Activated naive CD4-positive, alpha-beta T cell treated with anti-CD3 and anti-CD28 coated beads, Interleukin-2, amount 50 U/mL, for 72 hours (primary cell): ENCODE measurements at regions not wholly inside any gene's neighbourhood (a gene's known extent, or its start where the extent isn't known, plus 50 kb on each side); places are given as distances from the start of the nearest gene placed in this dataset.
"Not testable (repeated sequence)": the region's sequence is repeated elsewhere in the genome, so short reads cannot be mapped to it uniquely, and the experiment has no call there.

Experiments
- ATAC-seq, 2 donors: fragments of 150-1000 bp; cut with Tn5 transposase; 2 replicates each; pipeline ENCODE4 v1.10.0; 2021; ENCODE audit warnings: mild to moderate bottlenecking in 2 of 2, moderate library complexity in 2 of 2
- DNase-seq, 2 donors: peaks; one replicate each; pipeline ENCODE4 v3.0.0; 2021 to 2022; ENCODE audit warnings: low spot score in 2 of 2
- H3K27ac Mint-ChIP-seq, 2 donors: one replicate each; pipeline ENCODE4 v1.8.0; 2022; ENCODE audit warnings: mild to moderate bottlenecking in 2 of 2, mixed read lengths in 2 of 2
- H3K36me3 Mint-ChIP-seq, 2 donors: one replicate each; pipeline ENCODE4 v1.8.0; 2022; ENCODE audit warnings: mixed read lengths in 2 of 2
- H3K9me3 Mint-ChIP-seq, 2 donors: one replicate each; pipeline ENCODE4 v1.8.0; 2022; ENCODE audit warnings: mixed read lengths in 2 of 2

GRCh38 chr1:45258059-45258650 lies 51.8 kb upstream of the ZSWIM5 start:
- peaks cover 22 to 24% of the 10 kb centered on the region in 2 donors for H3K36me3 Mint-ChIP-seq
- peaks cover 20 to 26% of the 10 kb centered on the region in 2 donors for H3K9me3 Mint-ChIP-seq
- ATAC-seq = no peak
- peak in 1 of 2 donors; percentile 3 for DNase-seq
- H3K27ac Mint-ChIP-seq = no peak overlapping the region

- DNase-seq (no peak), ATAC-seq (no peak)
- Mint-ChIP-seq H3K9me3 (peaks cover 20 to 26% of the 10 kb centered on the region in 2 donors), H3K36me3 (peaks cover 22 to 24% of the 10 kb centered on the region in 2 donors), H3K27ac (no peak overlapping the region)
These were observed 52.6 kb upstream of the ZSWIM5 start for GRCh38 chr1:45259053-45259452.

- Mint-ChIP-seq H3K27ac (no peak overlapping the region), H3K36me3 (peaks cover 22 to 24% of the 10 kb centered on the region in 2 donors), H3K9me3 (peaks cover 20 to 26% of the 10 kb centered on the region in 2 donors)
- ATAC-seq = no peak
- no peak for DNase-seq
These were observed 53.8 kb upstream of the ZSWIM5 start for GRCh38 chr1:45260244-45260643.

GRCh38 chr1:45263132-45263531 lies 56.7 kb upstream of the ZSWIM5 start:
- ATAC-seq (no peak), DNase-seq (no peak)
- H3K9me3 Mint-ChIP-seq = peaks cover 9 to 14% of the 10 kb centered on the region in 2 donors
- no peak overlapping the region for H3K27ac Mint-ChIP-seq
- peaks cover 11 to 12% of the 10 kb centered on the region in 2 donors for H3K36me3 Mint-ChIP-seq

- peaks cover 0 to 6% of the 10 kb centered on the region in 2 donors for H3K36me3 Mint-ChIP-seq
- H3K27ac Mint-ChIP-seq = no peak overlapping the region
- DNase-seq (no peak), ATAC-seq (no peak)
- peaks cover 4 to 6% of the 10 kb centered on the region in 2 donors for H3K9me3 Mint-ChIP-seq
These were observed 58.8 kb upstream of the ZSWIM5 start for GRCh38 chr1:45265244-45265643.

GRCh38 chr1:45266151-45266801 lies 59.9 kb upstream of the ZSWIM5 start:
- no peak for DNase-seq
- H3K9me3 Mint-ChIP-seq = peaks cover 4 to 6% of the 10 kb centered on the region in 2 donors
- ATAC-seq = no peak
- peaks cover 0 to 6% of the 10 kb centered on the region in 2 donors for H3K36me3 Mint-ChIP-seq
- H3K27ac Mint-ChIP-seq = no peak overlapping the region

- H3K36me3 Mint-ChIP-seq, DNase-seq, H3K9me3 Mint-ChIP-seq, H3K27ac Mint-ChIP-seq, ATAC-seq: not testable (repeated sequence)
These were observed 58.4 kb upstream of the HPDL start for GRCh38 chr1:45268310-45268709.

GRCh38 chr1:45272267-45272666 lies 54.4 kb upstream of the HPDL start:
- not testable (repeated sequence) for DNase-seq, H3K9me3 Mint-ChIP-seq, H3K27ac Mint-ChIP-seq, ATAC-seq, H3K36me3 Mint-ChIP-seq

GRCh38 chr1:45272913-45273371 lies 53.8 kb upstream of the HPDL start:
- Mint-ChIP-seq H3K9me3 (peaks cover 0 to 5% of the 10 kb centered on the region in 2 donors), H3K36me3 (no peaks in the 10 kb centered on the region), H3K27ac (no peak overlapping the region)
- ATAC-seq (no peak), DNase-seq (no peak)

- Mint-ChIP-seq H3K36me3 (no peaks in the 10 kb centered on the region), H3K27ac (peak overlapping the region in 1 of 2 donors; percentile 2), H3K9me3 (peaks cover 0 to 5% of the 10 kb centered on the region in 2 donors)
- DNase-seq = no peak
- no peak for ATAC-seq
These were observed 51.6 kb upstream of the HPDL start for GRCh38 chr1:45275054-45275453.
